Thymus (tissue), 11 donors: ENCODE measurements at regions not wholly inside any gene's neighbourhood (a gene's known extent, or its start where the extent isn't known, plus 50 kb on each side); places are given as distances from the start of the nearest gene placed in this dataset.

Experiments
- DNase-seq, 9 donors: peaks; one replicate each; pipeline ENCODE4 v3.0.0-alpha.2; 2013; ENCODE audit warnings: low spot score in 9 of 9, low read depth in 6 of 9, missing footprints in 1 of 9
- H3K27ac ChIP-seq, 2 donors: one replicate each; pipeline ENCODE4 v1.5.1; 2013; ENCODE audit warnings: control low read depth in 1 of 2, low read depth in 1 of 2, low read length in 1 of 2, mild to moderate bottlenecking in 1 of 2, moderate library complexity in 1 of 2
- H3K27me3 ChIP-seq, 2 donors: one replicate each; pipeline ENCODE4 v1.5.1; 2013; ENCODE audit warnings: low read length in 1 of 2; ENCODE audit not compliant: control insufficient read depth in 2 of 2, insufficient read depth in 1 of 2
- H3K36me3 ChIP-seq, 2 donors: one replicate each; pipeline ENCODE4 v1.5.1; 2013; ENCODE audit warnings: low read length in 1 of 2, mild to moderate bottlenecking in 1 of 2, moderate library complexity in 1 of 2; ENCODE audit not compliant: control insufficient read depth in 2 of 2, insufficient read depth in 2 of 2
- H3K4me1 ChIP-seq, 2 donors: one replicate each; pipeline ENCODE4 v1.5.1; 2013; ENCODE audit warnings: low read length in 2 of 2; ENCODE audit not compliant: control insufficient read depth in 2 of 2, insufficient read depth in 2 of 2
- H3K4me3 ChIP-seq, 2 donors: one replicate each; pipeline ENCODE4 v1.5.1; 2013; ENCODE audit warnings: low read length in 2 of 2, control low read depth in 1 of 2, mild to moderate bottlenecking in 1 of 2
- H3K9me3 ChIP-seq, 2 donors: one replicate each; pipeline ENCODE4 v1.5.1; 2013; ENCODE audit warnings: low read length in 1 of 2, mild to moderate bottlenecking in 1 of 2; ENCODE audit not compliant: control insufficient read depth in 2 of 2, insufficient read depth in 1 of 2
- whole genome bisulfite sequencing: extraction: QIAGEN DNeasy Blood & Tissue Kit; methylation state at CpG from one replicate; pipeline ENCODE4 v1.1.7; 2013; 5-methylcytosine and 5-hydroxymethylcytosine counted together
- donor health status: healthy.

- DNase-seq = no peak
- H3K4me3 ChIP-seq = no peak overlapping the region
- 93% methylated on average over 7 of the region's 7 CpGs for WGBS
- H3K27me3 ChIP-seq = no peaks in the 10 kb centered on the region
- no peak overlapping the region for H3K27ac ChIP-seq
- no peaks in the 10 kb centered on the region for H3K9me3 ChIP-seq
- no peaks in the 10 kb centered on the region for H3K36me3 ChIP-seq
- H3K4me1 ChIP-seq = no peaks in the 10 kb centered on the region
Observed at GRCh38 chr11:44397586-44398178, 87.7 kb upstream of the ALX4 start.

- no peak for DNase-seq
- H3K27me3 ChIP-seq = no peaks in the 10 kb centered on the region
- no peak overlapping the region for H3K4me3 ChIP-seq
- no peaks in the 10 kb centered on the region for H3K36me3 ChIP-seq
- no peaks in the 10 kb centered on the region for H3K9me3 ChIP-seq
- WGBS = 81% methylated on average over 15 of the region's 15 CpGs
- no peak overlapping the region for H3K27ac ChIP-seq
- no peaks in the 10 kb centered on the region for H3K4me1 ChIP-seq
Observed at GRCh38 chr11:44398266-44399030, 88.5 kb upstream of the ALX4 start.

GRCh38 chr11:44399968-44400367, 90.0 kb upstream of the ALX4 start:
- no peaks in the 10 kb centered on the region for H3K36me3 ChIP-seq
- 43% methylated on average over 2 of the region's 2 CpGs for WGBS

GRCh38 chr11:44400431-44400830, 90.5 kb upstream of the ALX4 start:
- Histone ChIP-seq H3K36me3 (no peaks in the 10 kb centered on the region), H3K27me3 (no peaks in the 10 kb centered on the region), H3K4me3 (no peak overlapping the region), H3K27ac (no peak overlapping the region), H3K4me1 (no peaks in the 10 kb centered on the region), H3K9me3 (no peaks in the 10 kb centered on the region)
- no peak for DNase-seq
- 94% methylated on average over 5 of the region's 5 CpGs for WGBS

More at GRCh38 chr11:44399968-44400367, 90.0 kb upstream of the ALX4 start:
- no peaks in the 10 kb centered on the region for H3K9me3 ChIP-seq
- H3K4me3 ChIP-seq = no peak overlapping the region
- H3K27ac ChIP-seq = no peak overlapping the region
- DNase-seq = no peak
- no peaks in the 10 kb centered on the region for H3K27me3 ChIP-seq
- H3K4me1 ChIP-seq = no peaks in the 10 kb centered on the region

- Histone ChIP-seq H3K4me1 (no peaks in the 10 kb centered on the region), H3K36me3 (no peaks in the 10 kb centered on the region), H3K4me3 (no peak overlapping the region), H3K27me3 (no peaks in the 10 kb centered on the region), H3K27ac (no peak overlapping the region), H3K9me3 (no peaks in the 10 kb centered on the region)
- DNase-seq = no peak
- WGBS = 89% methylated on average over 12 of the region's 12 CpGs
Observed at GRCh38 chr11:44402466-44403075, 92.6 kb upstream of the ALX4 start.

GRCh38 chr11:44403176-44403575, 93.2 kb upstream of the ALX4 start:
- Histone ChIP-seq H3K4me1 (no peaks in the 10 kb centered on the region), H3K27ac (no peak overlapping the region), H3K27me3 (no peaks in the 10 kb centered on the region), H3K9me3 (no peaks in the 10 kb centered on the region), H3K4me3 (no peak overlapping the region), H3K36me3 (no peaks in the 10 kb centered on the region)
- no peak for DNase-seq
- WGBS = 95% methylated on average over 4 of the region's 4 CpGs

- Histone ChIP-seq H3K4me3 (no peak overlapping the region), H3K27ac (no peak overlapping the region)
Observed at GRCh38 chr11:44403587-44404273, 93.8 kb upstream of the ALX4 start.

GRCh38 chr11:44404301-44404700, 94.4 kb upstream of the ALX4 start:
- Histone ChIP-seq H3K4me3 (no peak overlapping the region), H3K27me3 (no peaks in the 10 kb centered on the region), H3K4me1 (no peaks in the 10 kb centered on the region), H3K27ac (no peak overlapping the region), H3K9me3 (peaks cover 0 to 1% of the 10 kb centered on the region in 2 donors), H3K36me3 (no peaks in the 10 kb centered on the region)
- WGBS = 94% methylated on average over 6 of the region's 6 CpGs
- no peak for DNase-seq

More at GRCh38 chr11:44403587-44404273, 93.8 kb upstream of the ALX4 start:
- 84% methylated on average over 6 of the region's 6 CpGs for WGBS
- no peaks in the 10 kb centered on the region for H3K27me3 ChIP-seq
- H3K36me3 ChIP-seq = no peaks in the 10 kb centered on the region
- no peak for DNase-seq
- peaks cover 0 to 1% of the 10 kb centered on the region in 2 donors for H3K9me3 ChIP-seq
- H3K4me1 ChIP-seq = no peaks in the 10 kb centered on the region
